CD4-positive, alpha-beta T cell (primary cell): ENCODE measurements at regions not wholly inside any gene's neighbourhood (a gene's known extent, or its start where the extent isn't known, plus 50 kb on each side); places are given as distances from the start of the nearest gene placed in this dataset.

Experiments used
- ATAC-seq: fragments of 200-7000 bp; cut with Tn5 transposase; one replicate; pipeline ENCODE4 v1.10.0; 2022; ENCODE audit warnings: mild to moderate bottlenecking; ENCODE audit not compliant: poor library complexity
- CTCF ChIA-PET: fragments of 350-600 bp; sonication (Branson Sonifier 250); formaldehyde crosslinking; loops from one replicate; lab custom pipeline; 2021; ENCODE audit warnings: antibody characterized with exemption, inconsistent platforms; lab: Charles Lee
- POLR2A ChIA-PET: fragments of 350-600 bp; sonication (Branson Sonifier 250); formaldehyde crosslinking; loops from one replicate; lab custom pipeline; 2021; ENCODE audit warnings: antibody characterized with exemption, inconsistent platforms; lab: Charles Lee
- DNase-seq, 14 experiments: peaks; one replicate each; pipeline ENCODE4 v3.0.0-alpha.2; 2013 to 2020; ENCODE audit warnings: mixed read lengths in 2 of 14
- H3K27ac ChIP-seq, 2 donors: one replicate each; pipeline versions ENCODE4 v1.5.1 to v1.7.0; 2013; ENCODE audit warnings: low read length in 2 of 2, low read depth in 1 of 2, mild to moderate bottlenecking in 1 of 2
- H3K27me3 ChIP-seq, 2 experiments: 1 replicate in 1 of 2; 2 replicates in 1 of 2; pipeline versions ENCODE4 v1.6.1 to v1.7.0; 2013; ENCODE audit warnings: low read length in 2 of 2, control low read depth in 1 of 2, mild to moderate bottlenecking in 1 of 2, moderate library complexity in 1 of 2; ENCODE audit not compliant: insufficient read depth in 2 of 2, control insufficient read depth in 1 of 2
- H3K36me3 ChIP-seq: one replicate; pipeline ENCODE4 v1.6.1; 2013; ENCODE audit warnings: low read length, control low read depth; ENCODE audit not compliant: insufficient read depth
- H3K4me1 ChIP-seq: one replicate; pipeline ENCODE4 v1.6.1; 2013; ENCODE audit warnings: low read length, control low read depth; ENCODE audit not compliant: insufficient read depth
- H3K4me3 ChIP-seq: one replicate; pipeline ENCODE4 v1.5.1; 2013; ENCODE audit warnings: mild to moderate bottlenecking, low read length, moderate library complexity
- H3K9me3 ChIP-seq, 2 experiments: 1 replicate in 1 of 2; 2 replicates in 1 of 2; pipeline versions ENCODE4 v1.6.1 to v1.7.0; 2013; ENCODE audit warnings: low read length in 2 of 2, mild to moderate bottlenecking in 2 of 2, control low read depth in 1 of 2, moderate library complexity in 1 of 2; ENCODE audit not compliant: control insufficient read depth in 1 of 2, insufficient read depth in 1 of 2
- H3K27ac Mint-ChIP-seq: one replicate; pipeline ENCODE4 v1.8.0; 2020; ENCODE audit warnings: mixed read lengths
- H3K27me3 Mint-ChIP-seq: one replicate; pipeline ENCODE4 v1.8.0; 2021; ENCODE audit warnings: mixed read lengths
- H3K36me3 Mint-ChIP-seq: one replicate; pipeline ENCODE4 v1.8.0; 2021; ENCODE audit warnings: low read depth, mixed read lengths
- H3K4me1 Mint-ChIP-seq: one replicate; pipeline ENCODE4 v1.8.0; 2021; ENCODE audit warnings: low read depth, mixed read lengths
- H3K4me3 Mint-ChIP-seq: one replicate; pipeline ENCODE4 v1.8.0; 2020; ENCODE audit warnings: mild to moderate bottlenecking, mixed read lengths
- H3K9me3 Mint-ChIP-seq: one replicate; pipeline ENCODE4 v1.8.0; 2020; ENCODE audit warnings: mixed read lengths
- intact Hi-C, 2 experiments: fragments of 100-400 bp; cut with DNase I in 1 of 2; cut with micrococcal nuclease in 1 of 2; formaldehyde crosslinking; loops; one replicate each; pipeline versions ENCODE4 v1.15.1 to v1.9.0; 2023 to 2025; cut with DNase I, micrococcal nuclease
- TF ChIP-seq, protein P1 (sequence below): fragments of 200-600 bp; IDR thresholded peaks from one replicate; pipeline ENCODE4 v1.8.0; 2022; ENCODE audit warnings: antibody characterized with exemption, mild to moderate bottlenecking

DNA sequence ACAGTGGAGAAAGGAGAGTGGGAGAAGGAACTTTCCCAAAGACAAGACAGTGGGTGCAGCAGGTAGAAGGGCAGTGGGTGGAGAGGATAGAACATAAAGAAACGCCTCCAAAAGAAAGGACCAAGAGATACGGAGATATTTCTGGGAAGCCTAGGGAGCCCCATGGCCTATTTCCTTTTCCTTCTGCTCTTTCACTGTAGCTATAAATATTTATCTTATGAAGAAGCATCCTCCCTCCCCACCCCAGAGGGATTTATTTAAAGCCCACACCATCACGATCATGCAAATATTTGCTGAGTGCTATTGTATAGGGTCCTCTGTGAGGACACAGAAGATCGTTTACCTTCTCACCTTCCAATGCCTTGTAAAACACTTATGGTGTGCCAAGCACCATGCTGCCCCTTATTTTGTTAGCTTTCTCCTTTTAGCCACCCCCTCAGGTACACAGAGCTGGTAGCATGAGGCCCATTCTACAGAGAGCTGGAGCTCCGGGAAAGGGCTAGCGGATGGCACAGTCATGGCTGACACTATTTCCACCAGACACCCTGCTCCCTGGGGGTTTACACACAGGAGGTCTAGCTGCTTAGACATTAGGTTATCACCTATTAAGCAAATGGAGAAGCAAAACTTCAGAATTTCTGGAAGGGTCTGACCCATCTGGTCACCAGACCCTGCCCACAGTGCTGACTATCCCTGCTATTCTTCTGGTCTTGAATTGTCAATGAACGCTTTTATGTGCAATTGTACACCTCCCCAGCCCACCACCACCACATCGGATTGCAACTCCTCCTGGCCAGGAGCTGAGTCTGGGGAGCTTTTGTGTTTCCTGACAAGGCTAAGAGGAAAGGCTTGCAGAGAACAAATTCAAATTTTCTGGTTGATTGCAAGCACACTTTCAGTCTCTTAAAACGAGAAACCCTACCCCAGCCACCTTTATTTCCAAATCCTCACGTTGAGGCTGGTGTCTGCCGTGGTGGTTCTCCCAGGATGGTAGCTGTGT lies 91.8 kb upstream of the KLF7 start:
- Mint-ChIP-seq H3K4me1 (no peaks in the 10 kb centered on the region), H3K27me3 (no peaks in the 10 kb centered on the region), H3K4me3 (no peak overlapping the region), H3K36me3 (no peaks in the 10 kb centered on the region), H3K27ac (no peak overlapping the region), H3K9me3 (no peaks in the 10 kb centered on the region)
- POLR2A ChIA-PET, result no interaction called here
- ATAC-seq, result no peak
- no peak for DNase-seq
- Histone ChIP-seq H3K9me3 (no peaks in the 10 kb centered on the region), H3K27me3 (no peaks in the 10 kb centered on the region), H3K4me1 (no peaks in the 10 kb centered on the region), H3K27ac (no peak overlapping the region), H3K4me3 (no peak overlapping the region), H3K36me3 (no peaks in the 10 kb centered on the region)
- CTCF ChIA-PET, result no interaction called here
- intact Hi-C loops, result loop anchor here in 1 of 2 experiments (2.0 kb wide), 1 partner anchor 213 kb away; no protein-coding TSS in a partner anchor
- TF ChIP-seq, protein P1, sequence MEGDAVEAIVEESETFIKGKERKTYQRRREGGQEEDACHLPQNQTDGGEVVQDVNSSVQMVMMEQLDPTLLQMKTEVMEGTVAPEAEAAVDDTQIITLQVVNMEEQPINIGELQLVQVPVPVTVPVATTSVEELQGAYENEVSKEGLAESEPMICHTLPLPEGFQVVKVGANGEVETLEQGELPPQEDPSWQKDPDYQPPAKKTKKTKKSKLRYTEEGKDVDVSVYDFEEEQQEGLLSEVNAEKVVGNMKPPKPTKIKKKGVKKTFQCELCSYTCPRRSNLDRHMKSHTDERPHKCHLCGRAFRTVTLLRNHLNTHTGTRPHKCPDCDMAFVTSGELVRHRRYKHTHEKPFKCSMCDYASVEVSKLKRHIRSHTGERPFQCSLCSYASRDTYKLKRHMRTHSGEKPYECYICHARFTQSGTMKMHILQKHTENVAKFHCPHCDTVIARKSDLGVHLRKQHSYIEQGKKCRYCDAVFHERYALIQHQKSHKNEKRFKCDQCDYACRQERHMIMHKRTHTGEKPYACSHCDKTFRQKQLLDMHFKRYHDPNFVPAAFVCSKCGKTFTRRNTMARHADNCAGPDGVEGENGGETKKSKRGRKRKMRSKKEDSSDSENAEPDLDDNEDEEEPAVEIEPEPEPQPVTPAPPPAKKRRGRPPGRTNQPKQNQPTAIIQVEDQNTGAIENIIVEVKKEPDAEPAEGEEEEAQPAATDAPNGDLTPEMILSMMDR, result no peak

DNA sequence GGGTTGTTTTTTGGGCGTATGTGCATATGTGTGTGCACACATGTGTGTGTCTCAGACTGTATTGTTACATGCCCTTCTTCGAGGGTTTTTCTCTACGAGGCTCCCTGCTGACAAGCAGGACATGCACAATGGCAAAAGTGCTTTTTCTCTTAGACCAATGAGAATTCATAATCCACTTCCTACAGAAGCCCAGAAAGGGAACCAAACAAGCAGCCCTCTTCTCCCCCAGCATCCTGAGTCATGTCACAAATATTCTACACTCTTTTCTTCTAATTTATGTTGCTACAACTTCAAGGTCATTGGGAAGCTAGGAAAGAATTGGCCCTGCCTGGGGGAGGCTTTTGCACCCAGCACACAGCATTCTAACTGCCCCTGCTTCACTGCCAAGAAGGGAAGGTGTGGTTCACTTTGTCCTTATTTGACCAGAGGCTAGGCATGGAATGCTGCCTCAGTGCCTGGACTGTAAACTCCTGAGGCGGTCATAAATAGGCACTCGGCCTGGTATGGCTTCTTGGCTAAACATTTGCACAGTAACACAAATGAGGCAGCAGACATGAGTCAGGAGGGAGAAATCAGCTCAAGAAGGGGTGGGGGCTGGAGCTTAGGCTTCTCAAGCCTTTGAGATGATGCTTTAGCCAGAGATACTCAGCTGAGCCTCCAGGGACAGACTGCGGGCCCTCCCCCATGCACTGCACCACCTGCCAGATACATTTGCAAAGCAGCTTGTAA lies 92.7 kb upstream of the KLF7 start:
- no peaks in the 10 kb centered on the region for H3K9me3 Mint-ChIP-seq
- no peaks in the 10 kb centered on the region for H3K4me1 Mint-ChIP-seq
- ChIA-PET CTCF (no interaction called here), POLR2A (no interaction called here)
- H3K36me3 Mint-ChIP-seq, result no peaks in the 10 kb centered on the region
- no peak overlapping the region for H3K27ac Mint-ChIP-seq
- Histone ChIP-seq H3K9me3 (no peaks in the 10 kb centered on the region), H3K27me3 (no peaks in the 10 kb centered on the region), H3K27ac (no peak overlapping the region), H3K36me3 (no peaks in the 10 kb centered on the region), H3K4me1 (no peaks in the 10 kb centered on the region), H3K4me3 (no peak overlapping the region)
- DNase-seq, result no peak
- ATAC-seq, result no peak
- H3K4me3 Mint-ChIP-seq, result no peak overlapping the region
- intact Hi-C loops, result loop anchor here in 1 of 2 experiments (2.0 kb wide), 1 partner anchor 214 kb away; no protein-coding TSS in a partner anchor
- H3K27me3 Mint-ChIP-seq, result no peaks in the 10 kb centered on the region
- TF ChIP-seq, protein P1, result no peak

DNA sequence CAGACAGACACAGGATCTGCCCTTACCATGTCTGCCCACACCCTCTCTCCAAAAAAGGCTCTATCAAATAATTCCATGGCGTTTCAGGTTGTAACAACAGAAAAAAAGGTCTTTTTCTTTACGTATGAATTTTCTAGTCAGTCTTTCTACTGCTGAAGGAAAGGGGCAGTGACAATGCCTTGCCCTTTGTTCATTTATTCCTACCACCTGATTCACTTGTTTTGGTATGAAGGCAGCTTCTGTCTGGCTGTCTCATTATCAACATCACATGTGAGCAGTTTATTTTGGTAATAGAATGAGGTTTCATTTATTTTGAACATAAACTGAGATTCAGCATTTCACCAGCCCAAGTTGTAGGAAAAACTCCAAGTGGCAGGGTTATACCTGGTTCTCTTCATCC lies 94.3 kb upstream of the KLF7 start:
- H3K4me1 Mint-ChIP-seq, result no peaks in the 10 kb centered on the region
- H3K36me3 ChIP-seq, result no peaks in the 10 kb centered on the region
- H3K4me3 ChIP-seq, result no peak overlapping the region
- ChIA-PET CTCF (no interaction called here), POLR2A (no interaction called here)
- H3K36me3 Mint-ChIP-seq, result no peaks in the 10 kb centered on the region
- no peak overlapping the region for H3K27ac Mint-ChIP-seq
- H3K9me3 Mint-ChIP-seq, result no peaks in the 10 kb centered on the region
- intact Hi-C loops, result no loop called here
- no peak for ATAC-seq
- no peaks in the 10 kb centered on the region for H3K27me3 ChIP-seq
- H3K27ac ChIP-seq, result no peak overlapping the region
- no peak overlapping the region for H3K4me3 Mint-ChIP-seq
- no peaks in the 10 kb centered on the region for H3K27me3 Mint-ChIP-seq
- no peaks in the 10 kb centered on the region for H3K9me3 ChIP-seq
- DNase-seq, result no peak
- TF ChIP-seq, protein P1, result no peak
- H3K4me1 ChIP-seq, result no peaks in the 10 kb centered on the region
